NCI-H2029 (cell line): ENCODE measurements at regions not wholly inside any gene's neighbourhood (a gene's known extent, or its start where the extent isn't known, plus 50 kb on each side); places are given as distances from the start of the nearest gene placed in this dataset.

Source experiments
- DNase-seq: peaks from one replicate; lab custom pipeline; 2025; lab: John Stamatoyannopoulos, UW

DNA sequence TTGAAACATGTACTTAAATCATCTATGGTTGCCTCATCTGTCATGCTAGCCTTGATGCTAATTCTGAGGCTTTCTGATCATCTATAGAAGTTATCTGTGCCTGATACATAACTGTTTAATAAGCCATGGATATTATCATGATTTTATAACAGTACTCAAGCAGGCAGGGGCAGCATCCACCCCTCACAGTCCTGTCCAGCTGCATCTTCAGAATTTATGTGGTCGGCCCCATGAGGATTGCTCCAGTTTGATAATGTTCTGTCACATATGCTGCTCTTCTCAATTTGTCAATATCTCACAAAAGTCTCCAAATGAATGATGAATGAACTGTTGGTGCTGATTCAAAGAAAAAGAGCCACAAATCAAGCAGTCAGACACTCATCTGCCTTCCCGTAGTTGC, 335.1 kb upstream of the POM121L12 start:
- no peak for DNase-seq

DNA sequence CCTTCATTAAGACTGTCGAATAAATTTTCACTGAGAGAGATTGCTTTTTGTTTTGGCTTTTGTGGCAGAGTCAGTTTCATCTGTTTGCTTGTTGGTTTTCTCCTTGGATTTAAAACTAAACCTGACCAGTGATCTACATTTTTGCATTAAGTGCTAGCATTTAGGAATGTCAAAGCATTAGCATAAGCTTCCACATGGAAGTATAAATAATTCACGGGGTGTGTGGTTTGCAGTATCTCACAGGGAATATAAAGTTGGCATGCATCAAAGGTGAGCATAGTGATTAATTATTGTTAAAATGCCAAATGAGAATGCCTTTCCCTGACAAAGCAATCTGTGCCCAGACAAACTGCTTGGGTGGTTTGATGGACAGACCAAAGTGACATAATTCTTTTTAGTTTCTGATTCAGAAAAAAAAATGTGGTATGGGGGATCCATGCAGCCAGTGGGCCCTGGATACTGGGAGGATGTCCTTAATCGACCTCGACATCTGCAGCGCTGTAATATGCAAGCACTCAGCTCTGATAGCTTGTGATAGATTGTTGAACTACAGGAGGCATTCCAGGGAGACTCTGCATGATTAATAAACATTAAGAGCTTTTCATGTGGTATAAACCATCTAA, 339.3 kb upstream of the POM121L12 start:
- DNase-seq = no peak

DNA sequence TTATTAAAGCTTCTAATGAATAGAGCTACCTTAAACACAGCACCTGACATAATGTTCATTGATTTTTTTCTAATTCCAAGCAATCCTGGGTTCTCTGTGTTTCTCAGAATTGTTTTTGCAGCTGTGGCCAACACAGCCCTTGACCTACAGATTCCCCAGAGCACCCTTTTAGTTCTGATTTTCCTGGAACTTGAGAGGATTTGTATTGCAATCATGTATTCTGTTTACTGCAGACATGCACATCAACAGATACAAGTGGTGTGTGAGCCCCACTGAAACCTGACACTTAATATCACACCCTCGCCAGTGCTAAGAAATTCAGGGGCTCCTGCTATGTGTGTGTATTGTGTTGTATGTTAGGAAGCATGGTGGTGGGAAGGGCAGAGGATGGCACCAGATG, 344.2 kb upstream of the POM121L12 start:
- DNase-seq = no peak

DNA sequence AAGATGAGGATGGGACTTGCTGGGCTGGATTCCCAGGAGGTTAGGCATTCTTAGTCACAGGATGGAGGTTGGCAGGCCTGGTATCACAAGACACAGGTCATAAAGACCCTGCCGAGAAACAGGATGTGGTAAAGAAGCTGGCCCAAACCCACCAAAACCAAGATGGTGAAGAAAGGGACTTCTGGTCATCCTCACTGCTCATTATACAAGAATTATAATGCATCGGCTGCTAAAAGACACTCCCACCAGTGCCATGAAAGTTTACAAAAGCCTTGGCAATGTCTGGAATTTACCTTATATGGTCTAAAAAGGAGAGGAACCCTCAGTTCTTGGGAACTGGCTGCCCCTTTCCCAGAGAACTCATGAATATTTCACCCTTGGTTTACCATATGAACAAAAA, 345.5 kb upstream of the POM121L12 start:
- DNase-seq = no peak

DNA sequence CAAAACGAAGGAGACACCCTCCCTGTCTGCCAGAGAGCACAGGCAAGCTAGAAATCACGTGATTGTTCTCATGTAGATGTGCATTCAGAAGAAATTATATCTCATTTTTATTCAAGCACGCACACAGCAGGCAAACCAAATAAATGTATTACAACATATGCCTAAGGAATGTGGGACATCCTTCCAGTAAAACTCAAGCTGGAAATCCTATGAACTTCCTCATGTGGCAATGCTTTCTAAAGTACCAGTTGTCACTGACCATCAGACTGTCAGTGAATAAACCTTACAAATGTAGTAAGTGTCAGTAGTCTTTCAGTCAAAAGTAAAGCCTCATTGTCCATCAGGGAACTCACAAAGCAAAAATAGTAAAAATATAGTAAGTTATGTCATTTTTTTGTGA, 350.1 kb upstream of the POM121L12 start:
- DNase-seq = no peak

DNA sequence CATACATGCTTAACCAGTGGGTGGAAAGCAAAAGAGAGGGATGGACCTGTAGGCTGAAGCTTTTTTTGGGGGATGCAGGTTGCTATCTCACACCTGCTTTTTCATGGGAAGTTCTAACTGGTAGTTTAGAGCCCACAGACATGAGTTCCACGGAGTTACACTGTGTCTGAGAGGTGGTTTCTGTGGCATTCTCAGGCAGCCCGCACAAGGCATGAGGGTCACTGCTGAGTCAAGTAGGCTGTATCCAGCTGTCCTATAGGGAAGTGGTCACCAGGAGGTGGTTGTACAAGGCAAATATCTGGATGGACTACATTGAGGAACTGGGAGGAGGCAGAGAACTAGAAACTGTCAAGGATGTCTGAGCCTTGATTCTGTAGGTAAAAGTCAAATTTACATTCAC, 351.0 kb upstream of the POM121L12 start:
- no peak for DNase-seq

DNA sequence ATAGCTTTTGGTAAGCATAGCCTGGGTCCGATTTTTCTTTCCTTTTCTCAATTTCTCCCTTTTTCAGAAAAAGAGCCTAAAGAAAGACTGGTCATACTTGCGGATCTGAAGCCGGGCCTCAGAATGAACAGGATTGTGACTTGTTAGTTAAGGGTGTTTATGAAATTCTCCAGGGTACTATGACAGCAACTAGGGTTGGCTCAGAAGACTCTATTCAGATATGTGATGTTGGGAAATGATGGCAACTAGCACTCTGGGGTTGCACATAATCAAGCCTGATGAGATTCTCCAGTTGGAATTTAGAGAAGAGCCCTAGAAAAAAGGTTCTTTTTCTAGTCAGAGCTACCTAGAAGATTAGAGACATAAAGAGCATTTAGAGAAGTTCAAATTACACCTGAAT, 352.4 kb upstream of the POM121L12 start:
- no peak for DNase-seq

DNA sequence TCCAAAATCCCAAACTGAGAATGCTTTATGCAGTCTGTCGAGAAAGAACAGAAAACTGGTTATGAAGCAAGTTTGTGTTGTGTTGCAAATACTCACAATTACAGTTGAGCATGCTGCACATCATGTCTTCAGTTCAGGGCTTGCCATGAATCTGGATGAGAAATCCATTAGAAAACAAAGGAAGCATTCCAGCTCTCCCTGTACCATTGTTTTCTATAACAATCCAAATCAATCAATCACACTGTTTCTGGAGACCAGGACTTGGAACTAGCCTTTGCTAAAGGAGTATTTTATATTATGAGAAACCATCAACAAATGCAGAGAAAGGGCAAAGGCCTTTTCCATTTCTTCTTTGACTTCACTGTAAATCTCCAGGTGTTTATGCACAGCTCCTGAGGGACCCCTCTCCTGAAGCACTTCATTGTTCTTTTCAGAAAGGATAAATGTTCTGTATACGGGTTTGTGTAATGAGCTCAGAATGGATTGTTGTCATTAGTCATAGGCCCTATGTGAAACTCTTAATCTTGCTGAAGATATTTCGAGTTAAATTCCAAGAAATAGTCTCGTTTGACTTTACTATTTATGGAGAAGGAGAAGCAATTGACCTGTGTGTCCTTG, 364.7 kb upstream of the POM121L12 start:
- no peak for DNase-seq

DNA sequence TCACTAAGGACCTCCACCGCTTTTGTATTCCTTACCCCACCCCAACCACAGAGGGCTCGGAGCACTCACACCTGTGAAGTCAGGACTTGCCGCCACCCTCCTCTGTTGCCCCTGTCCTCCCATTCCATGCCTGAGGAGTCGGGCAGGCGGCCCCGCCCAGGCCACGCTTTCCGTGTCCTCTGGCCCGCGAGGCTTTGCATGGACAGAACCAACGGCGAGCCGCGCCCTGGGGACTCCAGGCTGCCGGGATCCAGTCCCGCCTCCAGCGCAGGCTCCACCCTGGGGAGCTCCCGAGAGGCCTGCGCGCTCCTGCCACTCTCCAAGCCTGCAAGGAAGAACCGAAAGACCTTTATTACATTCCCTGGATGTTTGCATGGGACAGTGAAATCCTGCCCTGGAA, 366.4 kb upstream of the POM121L12 start:
- no peak for DNase-seq

DNA sequence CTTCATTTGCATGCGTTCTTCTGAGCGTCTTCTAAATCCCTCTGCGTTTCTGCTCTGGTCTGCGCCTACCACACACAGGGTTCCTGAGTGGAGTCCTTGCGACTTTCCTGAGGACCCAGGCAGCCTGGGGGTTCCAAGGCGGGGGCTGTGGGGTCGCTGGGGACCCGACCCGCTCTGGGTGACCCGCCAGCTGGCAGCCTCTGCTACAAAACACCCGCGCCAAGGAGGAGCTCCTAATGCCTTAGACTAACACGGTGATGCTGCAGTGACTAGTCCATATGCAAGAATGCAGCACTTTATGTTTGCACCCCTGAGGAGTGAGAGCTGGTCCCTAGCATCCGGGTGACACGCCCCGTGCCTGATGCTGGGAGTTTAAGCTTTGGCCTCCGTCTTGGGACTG, 367.0 kb upstream of the POM121L12 start:
- no peak for DNase-seq

DNA sequence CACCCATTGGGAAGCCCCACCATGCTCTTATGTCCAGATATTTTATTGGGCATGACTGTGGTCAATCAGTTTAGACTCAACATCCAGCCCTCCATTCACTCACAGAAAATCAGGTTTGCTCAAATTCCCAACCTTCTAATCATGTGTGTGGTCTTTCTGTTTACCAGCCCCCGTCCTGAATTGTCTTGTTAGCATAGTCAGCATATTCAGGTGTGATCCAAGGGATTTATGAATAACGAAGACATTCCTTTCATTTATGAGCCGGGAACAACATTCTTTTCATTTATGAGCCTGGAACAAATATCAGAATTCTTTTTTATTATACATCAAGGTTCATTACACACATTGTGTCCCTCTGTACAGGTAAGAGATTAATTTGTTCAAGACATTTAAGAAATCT, 376.3 kb upstream of the POM121L12 start:
- DNase-seq = no peak

DNA sequence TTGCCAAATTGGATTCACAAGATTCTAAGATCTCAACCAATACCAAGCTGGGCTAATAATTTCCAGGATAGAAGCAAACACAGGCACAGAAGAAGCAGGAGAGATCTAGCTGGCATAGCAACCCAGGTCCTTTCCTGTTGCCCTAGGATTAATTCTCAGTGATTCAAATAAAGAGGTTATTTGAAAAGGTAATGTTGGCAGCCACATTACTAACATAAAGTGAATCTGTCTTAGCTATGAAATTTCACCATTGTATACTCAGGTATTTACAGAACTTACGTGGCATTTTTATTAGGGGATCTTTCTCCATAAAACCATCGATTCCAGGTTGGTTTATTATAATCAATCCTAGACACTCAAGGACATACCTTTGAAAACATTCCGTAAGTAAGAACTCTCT, 379.3 kb upstream of the POM121L12 start:
- DNase-seq = no peak

DNA sequence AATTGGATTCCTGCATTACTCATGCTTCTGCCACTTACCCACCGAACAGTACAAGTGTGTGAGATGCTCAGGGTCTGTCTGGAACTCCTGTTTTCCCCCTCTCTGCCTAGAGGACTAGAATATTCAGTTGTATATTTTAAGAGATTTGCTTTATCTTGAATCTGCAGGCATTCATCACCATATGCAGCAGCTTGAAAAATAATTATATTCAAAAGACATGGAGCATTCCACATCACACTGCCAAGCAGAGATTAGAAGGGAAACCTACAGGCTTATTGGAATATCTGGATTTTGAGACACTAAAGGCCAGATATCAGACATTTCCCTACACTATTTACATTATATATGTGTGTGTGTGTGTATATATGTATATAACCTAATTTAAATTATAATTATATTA, 382.8 kb upstream of the POM121L12 start:
- DNase-seq = no peak

DNA sequence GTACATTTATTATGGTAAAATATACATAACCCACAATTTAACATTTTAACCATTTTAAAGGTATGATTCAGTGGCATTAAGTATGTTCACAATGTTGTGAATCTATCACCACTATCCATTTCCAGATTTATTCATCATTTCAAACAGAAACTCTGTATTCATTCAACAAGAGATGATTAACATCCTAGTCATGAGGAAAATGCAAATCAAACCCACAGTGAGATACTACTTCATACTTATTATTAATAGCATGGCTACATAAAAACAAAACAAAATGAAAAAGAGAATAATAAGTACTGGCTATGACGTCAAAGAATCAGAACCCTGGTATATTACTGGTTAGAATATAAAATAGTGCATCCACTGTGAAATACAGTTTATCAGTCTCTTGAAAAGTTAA, 386.6 kb upstream of the POM121L12 start:
- DNase-seq = no peak

DNA sequence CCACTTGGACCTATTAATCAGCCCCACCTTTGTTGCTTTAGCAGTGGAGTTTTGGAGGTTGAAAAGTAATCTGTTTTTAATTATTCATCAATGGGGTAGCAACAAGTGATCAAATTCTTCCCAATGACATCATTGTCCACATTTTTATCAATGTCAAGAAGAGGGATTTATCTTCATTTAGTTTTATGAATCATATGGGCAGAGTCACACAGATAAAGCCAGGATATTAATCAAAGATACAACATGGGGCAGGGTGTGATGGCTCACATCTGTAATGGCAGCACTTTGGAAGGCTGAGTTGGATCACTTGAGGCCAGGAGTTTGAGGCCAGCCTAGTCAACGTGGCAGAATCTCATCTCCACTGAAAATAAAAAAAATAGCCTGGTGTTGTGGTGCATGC, 388.4 kb upstream of the POM121L12 start:
- no peak for DNase-seq

DNA sequence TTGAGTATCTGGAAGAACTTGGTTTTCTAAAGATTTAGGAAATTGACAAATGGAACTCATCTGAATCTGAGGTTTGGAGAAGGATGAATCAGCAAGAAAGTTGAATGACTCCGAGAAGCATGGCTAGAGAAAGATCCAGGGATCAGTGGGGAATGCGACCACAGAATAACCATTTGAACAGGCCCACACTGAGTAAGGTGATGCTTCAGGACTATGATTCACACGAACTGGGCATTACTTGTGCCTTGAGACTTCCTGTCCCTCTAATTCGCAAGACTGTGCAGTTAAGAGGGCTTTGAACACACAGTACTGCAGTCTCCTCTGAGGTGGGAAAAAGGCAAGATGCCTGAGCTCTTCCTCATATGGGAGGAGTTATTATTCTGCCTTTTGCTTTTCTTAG, 395.5 kb upstream of the POM121L12 start:
- DNase-seq = no peak

DNA sequence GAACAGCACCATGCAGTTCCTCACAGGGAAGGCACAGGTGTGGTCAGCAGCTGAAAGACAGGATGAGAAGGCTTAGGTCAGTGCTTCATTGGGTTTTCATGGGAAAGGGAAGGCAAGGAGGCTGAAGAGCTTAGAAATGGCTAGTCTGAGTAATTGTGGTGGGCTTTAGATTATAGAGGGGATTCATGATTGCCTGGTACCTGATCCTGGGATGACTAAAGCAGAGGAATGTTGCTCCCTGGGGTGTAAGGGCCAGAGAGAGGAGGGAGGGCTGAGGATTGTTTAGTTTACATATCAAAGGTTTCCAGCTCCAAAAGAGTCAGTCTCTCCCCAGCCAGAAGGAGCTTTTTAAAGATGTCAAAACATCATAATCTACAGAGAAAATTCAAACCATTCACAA, 396.3 kb upstream of the POM121L12 start:
- DNase-seq = no peak

DNA sequence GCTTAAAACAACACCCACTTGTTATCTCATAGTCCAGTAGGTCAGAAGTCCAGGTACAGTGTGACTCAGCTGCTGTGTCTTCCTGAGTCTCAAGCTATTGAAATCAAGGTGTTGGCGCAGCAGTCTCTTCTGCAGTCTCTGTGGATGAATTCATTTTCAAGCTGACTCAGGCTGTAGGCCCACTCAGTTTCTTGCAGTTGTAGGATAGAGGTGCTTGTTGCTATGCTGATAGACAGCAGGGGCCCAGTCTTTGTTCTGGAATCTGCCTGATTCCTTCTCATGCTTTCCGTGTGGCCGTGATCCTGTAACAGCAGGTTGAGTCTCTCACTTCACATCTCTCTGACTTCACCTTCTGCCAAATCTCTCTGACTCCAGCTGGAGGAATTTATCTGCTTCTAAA, 400.4 kb upstream of the POM121L12 start:
- no peak for DNase-seq

DNA sequence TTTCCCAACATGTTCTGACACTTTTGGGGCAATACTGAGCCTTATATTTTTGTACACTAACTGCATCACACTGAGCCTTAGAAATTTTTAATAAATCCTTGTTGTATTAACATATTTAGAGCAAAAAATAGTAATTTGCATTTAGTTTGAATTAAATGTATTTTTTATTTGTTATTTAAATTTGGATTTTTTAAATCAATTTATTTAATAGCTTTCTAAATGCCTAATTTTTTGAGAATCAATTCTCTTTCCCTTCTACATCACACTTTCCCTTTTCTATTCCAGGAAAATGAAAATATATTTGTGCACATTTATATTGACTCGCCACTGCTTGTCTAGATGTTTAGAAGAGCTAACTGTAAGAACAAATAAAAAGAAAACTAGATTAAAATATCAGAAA, 414.6 kb upstream of the POM121L12 start:
- DNase-seq = no peak

DNA sequence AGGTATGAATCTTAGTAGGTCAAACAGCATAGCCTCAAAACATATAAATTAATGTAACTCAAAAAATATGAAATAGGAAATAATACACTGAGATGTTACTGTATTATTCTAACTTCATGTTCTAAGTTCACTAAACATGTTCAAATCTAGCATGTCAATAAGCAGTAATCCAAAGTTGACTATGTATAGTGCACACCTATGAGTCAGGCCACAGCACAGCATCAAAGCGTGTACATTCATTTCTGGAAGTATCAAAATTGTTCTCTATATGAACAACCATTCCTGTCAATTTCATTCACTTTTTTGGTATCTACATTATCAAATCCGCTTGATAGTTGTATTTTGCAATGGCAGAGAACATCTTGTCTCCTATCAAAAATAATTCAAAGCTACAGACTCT, 418.9 kb upstream of the POM121L12 start:
- DNase-seq = no peak

DNA sequence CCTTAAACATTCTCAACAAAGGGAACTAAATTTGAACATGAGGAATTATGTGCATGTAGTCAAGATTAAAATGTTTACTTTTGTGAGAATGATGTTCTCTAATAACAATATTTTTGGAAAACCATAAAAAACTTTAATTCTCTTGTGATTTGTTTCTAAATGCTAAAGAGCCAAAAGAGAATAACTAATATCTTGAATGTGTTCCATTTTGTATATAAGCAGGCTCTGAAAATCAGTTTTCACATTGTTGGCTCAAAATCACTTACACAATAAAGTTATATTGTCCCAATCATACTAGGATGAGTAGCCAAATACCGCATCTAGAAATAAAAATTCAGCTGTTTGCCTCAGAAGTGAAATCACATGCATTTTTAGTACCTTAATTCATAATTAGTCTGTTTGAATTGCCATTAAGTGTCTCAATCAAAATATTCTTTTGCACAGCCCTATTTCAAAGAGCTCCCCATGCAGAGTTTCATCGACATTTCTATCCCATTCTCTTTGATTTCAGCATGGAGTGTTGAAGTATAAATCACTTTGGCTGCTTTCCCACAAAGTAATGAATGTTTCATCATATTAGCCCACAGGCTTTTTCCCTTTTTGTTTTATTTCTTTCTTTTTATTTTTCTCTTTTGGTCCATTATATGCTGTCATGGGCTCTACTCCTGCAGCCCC, 420.3 kb upstream of the POM121L12 start:
- DNase-seq = no peak

DNA sequence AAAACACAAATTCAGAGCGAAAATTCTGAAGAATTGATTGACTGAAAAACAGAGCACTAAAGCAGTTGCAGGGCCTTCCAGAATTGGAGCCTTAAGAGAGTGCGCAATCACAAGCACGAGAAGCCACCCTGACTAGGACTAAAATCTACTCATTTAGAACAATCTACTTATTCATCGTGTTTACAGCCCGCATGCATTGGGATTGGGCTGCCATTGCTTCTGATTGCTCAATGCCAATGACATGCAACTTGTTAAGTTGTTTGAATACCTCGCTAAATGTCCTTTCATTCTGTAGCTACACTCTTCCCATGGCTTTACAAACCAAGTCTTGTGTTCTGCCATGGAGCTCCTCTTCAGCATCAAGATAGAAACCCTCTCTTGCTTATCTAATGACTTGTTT, 425.9 kb upstream of the POM121L12 start:
- no peak for DNase-seq

DNA sequence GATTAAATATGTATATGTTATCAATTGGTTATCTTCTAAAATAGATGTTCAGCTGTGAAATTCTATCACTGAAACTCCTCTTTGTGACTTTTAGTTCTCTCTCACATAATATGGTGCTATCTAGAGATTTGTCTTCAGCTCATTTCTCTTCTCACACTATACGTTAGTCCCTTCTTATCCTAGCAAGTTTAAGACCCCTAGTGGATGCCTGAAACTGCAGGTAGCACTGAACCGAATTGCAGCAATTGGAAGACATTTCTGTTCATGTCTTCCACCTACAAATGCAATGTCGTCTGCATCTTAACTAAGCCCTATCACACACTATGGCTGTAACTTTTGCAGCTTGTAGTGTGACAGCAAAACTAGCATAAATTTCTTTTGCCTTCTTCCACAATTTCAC, 442.7 kb upstream of the POM121L12 start:
- DNase-seq = no peak

DNA sequence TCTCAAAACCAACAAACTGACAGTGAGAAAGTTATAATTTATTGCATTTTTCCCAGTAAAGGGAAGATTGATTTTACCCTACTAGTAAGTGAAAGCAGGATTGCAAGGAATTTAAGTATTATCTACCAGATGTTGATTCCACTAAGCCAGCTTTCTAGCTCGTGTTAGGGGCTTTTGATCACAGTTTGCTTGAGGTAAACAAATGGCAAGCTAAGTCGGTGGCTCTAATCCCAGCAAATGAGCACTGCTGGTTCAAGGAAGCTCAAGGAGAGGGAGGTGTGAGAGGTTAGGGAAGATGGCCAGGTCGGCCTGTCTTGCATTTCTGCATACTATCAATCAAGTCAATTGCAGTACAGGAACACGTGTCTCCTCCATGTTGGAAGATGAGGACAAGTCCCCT, 448.7 kb upstream of the POM121L12 start:
- no peak for DNase-seq
